HCT116 (cell line): ENCODE measurements at regions not wholly inside any gene's neighbourhood (a gene's known extent, or its start where the extent isn't known, plus 50 kb on each side); places are given as distances from the start of the nearest gene placed in this dataset.

Source experiments
- ATAC-seq: fragments of 200-7000 bp; cut with Tn5 transposase; 2 replicates; pipeline ENCODE4 v1.9.1; 2020; ENCODE audit warnings: mild to moderate bottlenecking, moderate library complexity
- BruUV-seq: library from RNA; stranded (reverse); fragments of 400-500 nt; replicated peaks from 2 replicates; lab custom pipeline; 2021; lab: Mats Ljungman, UMichigan
- CTCF ChIA-PET: fragments of 300-600 bp; sonication (Branson Sonifier 250); formaldehyde crosslinking; loops from one replicate; lab custom pipeline; 2021; ENCODE audit warnings: antibody characterized with exemption; lab: Charles Lee
- POLR2A ChIA-PET: fragments of 300-600, 350-600 bp; sonication (Branson Sonifier 250); formaldehyde crosslinking; loops from one replicate; lab custom pipeline; 2021; ENCODE audit warnings: antibody characterized with exemption; lab: Charles Lee
- RAD21 ChIA-PET, 2 experiments: fragments of 300-600 bp; sonication (Branson Sonifier 250); formaldehyde crosslinking; loops; one replicate each; lab custom pipeline; 2023; ENCODE audit warnings: low total read pairs in 2 of 2; ENCODE audit not compliant: uncharacterized antibody in 2 of 2, unreplicated experiment in 2 of 2, low non-redundant PET in 1 of 2; lab: Charles Lee
- DNase-seq: peaks from one replicate; pipeline ENCODE4 v3.0.0-alpha.2; 2010; ENCODE audit warnings: low read depth, low spot score
- H2AFZ ChIP-seq: fragments of 200-600 bp; shearing (Covaris generic), sonication (generic); 2 replicates; pipeline ENCODE4 v1.6.1; 2017; ENCODE audit warnings: low read depth, mixed run types, mixed read lengths, antibody characterized with exemption, low read length; ENCODE audit not compliant: poor library complexity, severe bottlenecking
- H3K27ac ChIP-seq: 2 replicates; pipeline ENCODE4 v1.5.1; 2012; ENCODE audit warnings: low read depth, low read length
- H3K27me3 ChIP-seq: fragments of 200-600 bp; sonication (generic); 2 replicates; pipeline ENCODE4 v1.6.1; 2016; ENCODE audit warnings: mixed run types, low read length, mixed read lengths; ENCODE audit not compliant: insufficient read depth
- H3K36me3 ChIP-seq, 2 experiments: fragments of 200-500 bp in 1 of 2; fragments of 200-600 bp in 1 of 2; sonication (Bioruptor generic) in 1 of 2; sonication (generic) in 1 of 2; 2 replicates each; pipeline versions ENCODE4 v1.5.1 to v1.6.1; 2014 to 2016; ENCODE audit warnings: low read length in 2 of 2, inconsistent platforms in 1 of 2, mixed read lengths in 1 of 2, mixed run types in 1 of 2; ENCODE audit not compliant: insufficient read depth in 2 of 2, control insufficient read depth in 1 of 2
- H3K4me1 ChIP-seq, 2 experiments: fragments of 200-600 bp in 1 of 2; sonication (generic) in 1 of 2; 2 replicates each; pipeline versions ENCODE4 v1.5.1 to v1.6.1; 2012 to 2017; ENCODE audit warnings: low read length in 2 of 2, inconsistent platforms in 1 of 2, mild to moderate bottlenecking in 1 of 2, mixed read lengths in 1 of 2, mixed run types in 1 of 2, moderate library complexity in 1 of 2; ENCODE audit not compliant: insufficient read depth in 2 of 2, control insufficient read depth in 1 of 2
- H3K4me2 ChIP-seq: fragments of 200-600 bp; sonication (generic); 2 replicates; pipeline ENCODE4 v1.6.1; 2017; ENCODE audit warnings: mixed run types, low read length, mixed read lengths
- H3K4me3 ChIP-seq, 2 experiments: fragments of 200-600 bp in 1 of 2; sonication (generic) in 1 of 2; replicated peaks in 1 of 2; 2 replicates each; pipeline ENCODE4 v1.5.1; 2011 to 2016; ENCODE audit warnings: low read length in 2 of 2, control low read depth in 1 of 2, low read depth in 1 of 2, mild to moderate bottlenecking in 1 of 2, mixed read lengths in 1 of 2, mixed run types in 1 of 2
- H3K79me2 ChIP-seq: fragments of 200-600 bp; sonication (generic); 2 replicates; pipeline ENCODE4 v1.6.1; 2017; ENCODE audit warnings: mild to moderate bottlenecking, mixed run types, low read length, moderate library complexity, mixed read lengths; ENCODE audit not compliant: insufficient read depth
- H3K9ac ChIP-seq: fragments of 200-600 bp; sonication (generic); 2 replicates; pipeline ENCODE4 v1.6.1; 2016; ENCODE audit warnings: low read length, mixed read lengths
- H3K9me2 ChIP-seq: fragments of 200-600 bp; sonication (generic), shearing (Covaris generic); 2 replicates; pipeline ENCODE4 v1.6.1; 2017; ENCODE audit warnings: mixed run types, mild to moderate bottlenecking, moderate library complexity; ENCODE audit not compliant: insufficient read depth
- H3K9me3 ChIP-seq, 2 experiments: fragments of 200-500 bp in 1 of 2; fragments of 200-600 bp in 1 of 2; sonication (Bioruptor generic) in 1 of 2; sonication (generic) in 1 of 2; 2 replicates each; pipeline ENCODE4 v1.6.1; 2014 to 2017; ENCODE audit warnings: low read length in 2 of 2, mixed read lengths in 2 of 2, inconsistent platforms in 1 of 2, low read depth in 1 of 2, mild to moderate bottlenecking in 1 of 2, mixed run types in 1 of 2, moderate library complexity in 1 of 2; ENCODE audit not compliant: control insufficient read depth in 1 of 2, insufficient read depth in 1 of 2
- H4K20me1 ChIP-seq: fragments of 200-600 bp; sonication (generic), shearing (Covaris generic); 2 replicates; pipeline ENCODE4 v1.6.1; 2017; ENCODE audit warnings: mixed run types, mild to moderate bottlenecking, moderate library complexity; ENCODE audit not compliant: insufficient read depth
- ATF3 ChIP-seq: IDR thresholded peaks from 2 replicates; pipeline ENCODE4 v1.6.1; 2012
- CBX3 ChIP-seq: IDR thresholded peaks from 2 replicates; pipeline ENCODE4 v1.6.1; 2012; ENCODE audit warnings: low read depth
- CEBPB ChIP-seq: IDR thresholded peaks from 2 replicates; pipeline ENCODE4 v1.6.1; 2012; ENCODE audit warnings: low read depth
- EZH2 ChIP-seq: fragments of 200-600 bp; sonication (generic); IDR thresholded peaks from 2 replicates; pipeline ENCODE4 v1.6.1; 2017; ENCODE audit warnings: antibody characterized with exemption, mixed run types
- FOSL1 ChIP-seq: IDR thresholded peaks from 2 replicates; pipeline ENCODE4 v1.6.1; 2012; ENCODE audit warnings: low read depth
- JUND ChIP-seq: IDR thresholded peaks from 2 replicates; pipeline ENCODE4 v1.6.1; 2012
- MAX ChIP-seq: IDR thresholded peaks from 2 replicates; pipeline ENCODE4 v1.6.1; 2012
- POLR2A ChIP-seq: IDR thresholded peaks from 2 replicates; pipeline ENCODE4 v1.7.0; 2011; ENCODE audit warnings: borderline replicate concordance; ENCODE audit not compliant: insufficient read depth, insufficient read length; ENCODE audit errors: extremely low read depth
- POLR2AphosphoS5 ChIP-seq: IDR thresholded peaks from 2 replicates; pipeline ENCODE4 v1.6.1; 2011; ENCODE audit warnings: mild to moderate bottlenecking, low read depth, low read length, moderate library complexity
- RAD21 ChIP-seq: IDR thresholded peaks from 2 replicates; pipeline ENCODE4 v1.6.1; 2012; ENCODE audit warnings: low read depth, mild to moderate bottlenecking
- REST ChIP-seq: IDR thresholded peaks from 2 replicates; pipeline ENCODE4 v1.6.1; 2012; ENCODE audit warnings: low read depth
- SP1 ChIP-seq: IDR thresholded peaks from 2 replicates; pipeline ENCODE4 v1.6.1; 2012; ENCODE audit warnings: low read depth
- SRF ChIP-seq: IDR thresholded peaks from 2 replicates; pipeline ENCODE4 v1.6.1; 2012; ENCODE audit warnings: low read depth
- ZBTB33 ChIP-seq: IDR thresholded peaks from 2 replicates; pipeline ENCODE4 v1.6.1; 2011; ENCODE audit warnings: mild to moderate bottlenecking, low read length, moderate library complexity; ENCODE audit not compliant: insufficient replicate concordance; ENCODE audit errors: extremely low read depth
- ZFX ChIP-seq: fragments of 450-650 bp; IDR thresholded peaks from 2 replicates; pipeline ENCODE4 v1.6.1; 2017
- intact Hi-C: fragments of 100-400 bp; cut with micrococcal nuclease; formaldehyde crosslinking; loops from 2 replicates; pipeline ENCODE4 v1.10.0; 2022

- no peak for TF ChIP-seq ATF3
- TF ChIP-seq EZH2: no peak
- TF ChIP-seq REST: no peak
- no peak for TF ChIP-seq SRF
- no peak for TF ChIP-seq RAD21
- no peak for TF ChIP-seq POLR2AphosphoS5
- TF ChIP-seq MAX: no peak
- no peak for TF ChIP-seq CBX3
- TF ChIP-seq JUND: no peak
- no peak for TF ChIP-seq CEBPB
- TF ChIP-seq FOSL1: no peak
- no peak for TF ChIP-seq POLR2A
- TF ChIP-seq ZFX: no peak
- TF ChIP-seq SP1: no peak
- no peak for TF ChIP-seq ZBTB33
- ATAC-seq: no peak
- DNase-seq: no peak
- no peaks in the 10 kb centered on the region for H3K79me2 ChIP-seq
- no peak overlapping the region for H3K27ac ChIP-seq
- RAD21 ChIA-PET: no interaction called here
- H3K9me2 ChIP-seq: no peaks in the 10 kb centered on the region
- POLR2A ChIA-PET: no interaction called here
- H3K4me3 ChIP-seq: no peak overlapping the region
- H3K4me1 ChIP-seq: no peaks in the 10 kb centered on the region
- intact Hi-C loops: no loop called here
- CTCF ChIA-PET: no interaction called here
- no peaks in the 10 kb centered on the region; the same call in 1 of the 2 replicates for H4K20me1 ChIP-seq
- H3K27me3 ChIP-seq: no peaks in the 10 kb centered on the region
- H3K9ac ChIP-seq: no peak overlapping the region
- no peak overlapping the region for H3K4me2 ChIP-seq
- H2AFZ ChIP-seq: no peak overlapping the region
- BruUV-seq: no TSS peak
- H3K36me3 ChIP-seq: no peaks in the 10 kb centered on the region
- H3K9me3 ChIP-seq: peaks cover 4 to 43% of the 10 kb centered on the region in 2 experiments; a peak in 1 of 4 replicates
Measured at GRCh38 chr4:63784822-63785221, 624.4 kb downstream of the TECRL start.
